ENCODE measurements at regions not wholly inside any gene's neighbourhood (a gene's known extent, or its start where the extent isn't known, plus 50 kb on each side); places are given as distances from the start of the nearest gene placed in this dataset.

DNA sequence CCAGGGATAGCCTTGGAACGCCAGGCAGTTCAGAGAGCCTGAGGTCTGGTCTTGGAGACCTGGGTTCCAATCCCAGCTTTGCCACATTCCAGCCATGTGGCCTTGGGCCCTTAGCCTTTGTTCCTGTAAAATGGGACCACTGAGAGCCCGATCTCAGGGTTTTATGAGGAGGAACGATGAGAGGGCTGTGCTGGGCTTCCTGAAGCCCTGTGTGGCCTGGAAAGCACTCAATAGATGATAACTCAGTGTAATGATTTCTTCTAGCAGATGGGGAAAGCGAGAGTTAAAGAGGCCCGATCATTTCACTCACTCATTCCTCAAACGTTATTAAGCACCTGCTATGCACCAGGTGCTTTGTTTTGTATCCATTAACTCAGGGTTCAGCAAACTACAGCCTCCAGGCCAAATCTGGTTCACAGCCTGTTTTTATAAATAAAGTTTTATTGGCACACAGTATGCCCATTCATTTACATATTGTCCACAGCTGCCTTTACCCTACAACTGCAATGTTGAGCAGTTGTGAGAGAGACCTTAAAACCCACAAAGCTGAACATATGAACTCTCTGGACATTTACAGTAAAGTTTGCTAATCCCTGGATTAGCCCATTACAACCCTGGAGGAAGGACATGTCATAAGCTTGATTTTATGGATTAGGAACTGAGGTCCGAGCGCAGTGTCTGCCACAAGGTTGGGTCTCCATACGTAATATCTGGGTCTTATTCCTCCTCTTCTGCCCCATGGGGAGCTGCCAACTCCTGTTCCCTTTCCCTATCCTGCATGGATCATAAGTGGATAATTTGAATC, 90.4 kb downstream of the CEBPB start:
- Histone ChIP-seq H3K79me2 (ENCODE audit: low read length) (no peaks in the 10 kb centered on the region), H3K9me3 (ENCODE audit: low read length) (no peaks in the 10 kb centered on the region), H3F3A (ENCODE audit: low read length, unreplicated experiment) (no peaks in the 10 kb centered on the region), H3K4me1 (ENCODE audit: insufficient read depth, low read length) (peaks cover 23% of the 10 kb centered on the region), H3K27ac (ENCODE audit: low read length) (no peak overlapping the region), H3K9ac (ENCODE audit: low read length) (no peak overlapping the region), H2AFZ (ENCODE audit: low read length) (no peak overlapping the region), H3K9me2 (replicated peaks; ENCODE audit: low read length) (no peaks in the 10 kb centered on the region), H3K36me3 (ENCODE audit: low read depth, low read length) (no peaks in the 10 kb centered on the region), H4K20me1 (ENCODE audit: low read length) (no peaks in the 10 kb centered on the region), H3K27me3 (ENCODE audit: low read length) (no peaks in the 10 kb centered on the region), H3K4me2 (ENCODE audit: low read length) (no peak overlapping the region), H3K4me3 (ENCODE audit: low read length) (no peak overlapping the region)
- DNase-seq (no peak), ATAC-seq (no peak)
- ChIA-PET CTCF (no interaction called here), POLR2A (ENCODE audit: unreplicated experiment) (no interaction called here)
- TF ChIP-seq EZH2 (IDR thresholded peaks at IDR 0.05; ENCODE audit: low read length, unreplicated experiment) (no peak), EZH2phosphoT487 (IDR thresholded peaks at IDR 0.05; ENCODE audit: borderline replicate concordance, low read length) (no peak)
- TF ChIP-seq, protein P1, sequence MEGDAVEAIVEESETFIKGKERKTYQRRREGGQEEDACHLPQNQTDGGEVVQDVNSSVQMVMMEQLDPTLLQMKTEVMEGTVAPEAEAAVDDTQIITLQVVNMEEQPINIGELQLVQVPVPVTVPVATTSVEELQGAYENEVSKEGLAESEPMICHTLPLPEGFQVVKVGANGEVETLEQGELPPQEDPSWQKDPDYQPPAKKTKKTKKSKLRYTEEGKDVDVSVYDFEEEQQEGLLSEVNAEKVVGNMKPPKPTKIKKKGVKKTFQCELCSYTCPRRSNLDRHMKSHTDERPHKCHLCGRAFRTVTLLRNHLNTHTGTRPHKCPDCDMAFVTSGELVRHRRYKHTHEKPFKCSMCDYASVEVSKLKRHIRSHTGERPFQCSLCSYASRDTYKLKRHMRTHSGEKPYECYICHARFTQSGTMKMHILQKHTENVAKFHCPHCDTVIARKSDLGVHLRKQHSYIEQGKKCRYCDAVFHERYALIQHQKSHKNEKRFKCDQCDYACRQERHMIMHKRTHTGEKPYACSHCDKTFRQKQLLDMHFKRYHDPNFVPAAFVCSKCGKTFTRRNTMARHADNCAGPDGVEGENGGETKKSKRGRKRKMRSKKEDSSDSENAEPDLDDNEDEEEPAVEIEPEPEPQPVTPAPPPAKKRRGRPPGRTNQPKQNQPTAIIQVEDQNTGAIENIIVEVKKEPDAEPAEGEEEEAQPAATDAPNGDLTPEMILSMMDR (conservative IDR thresholded peaks at IDR 0.05; ENCODE audit: low read depth, low read length): no peak
- no TSS peak for BruUV-seq (replicated peaks)
- intact Hi-C loops (cut with micrococcal nuclease): no loop called here

DNA sequence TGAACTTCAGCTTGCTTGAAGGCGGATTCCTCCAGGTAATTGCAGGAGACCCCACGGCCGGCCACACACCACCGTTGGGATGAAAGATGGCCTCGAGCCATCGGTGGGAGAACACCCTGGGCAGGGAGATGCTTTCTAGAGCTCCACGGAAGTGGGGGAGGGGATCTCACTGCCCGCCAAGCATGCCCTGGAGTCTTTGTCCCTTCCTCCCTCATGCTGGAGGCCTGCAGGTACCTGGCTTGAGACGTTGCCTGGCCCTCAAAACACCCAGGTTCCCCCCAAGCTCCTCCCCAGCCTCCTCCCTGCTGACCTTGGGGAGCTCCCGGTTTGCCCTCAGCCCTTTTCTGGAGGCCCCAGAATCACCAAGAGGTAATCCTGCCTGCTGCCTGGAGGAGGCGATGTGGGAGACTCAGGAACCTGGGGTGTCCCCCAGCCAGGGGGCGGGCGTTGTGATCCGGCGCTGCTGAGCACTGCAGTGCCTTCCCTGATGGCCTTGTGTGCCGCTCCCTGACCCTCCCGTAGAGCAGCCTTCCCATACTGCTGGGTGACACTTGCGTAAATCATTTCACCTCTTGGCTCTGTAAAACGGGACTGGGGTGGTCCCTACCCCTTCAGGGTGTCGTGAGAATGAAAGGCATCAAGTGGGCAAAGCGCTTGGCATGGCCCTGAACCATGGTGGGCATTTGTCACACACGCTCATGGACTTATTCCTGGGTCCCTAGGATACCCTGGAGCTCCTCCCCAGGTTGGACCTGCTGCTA, 91.4 kb downstream of the CEBPB start:
- intact Hi-C loops (cut with micrococcal nuclease): no loop called here
- no peak overlapping the region for H3K4me2 ChIP-seq (ENCODE audit: low read length)
- BruUV-seq (replicated peaks): no TSS peak
- TF ChIP-seq EZH2phosphoT487 (IDR thresholded peaks at IDR 0.05; ENCODE audit: borderline replicate concordance, low read length) (no peak), EZH2 (IDR thresholded peaks at IDR 0.05; ENCODE audit: low read length, unreplicated experiment) (no peak)
- TF ChIP-seq, protein P1 (conservative IDR thresholded peaks at IDR 0.05; ENCODE audit: low read depth, low read length): no peak; the same call in 1 of the 2 replicates
- no peak overlapping the region for H2AFZ ChIP-seq (ENCODE audit: low read length)
- H3K9ac ChIP-seq (ENCODE audit: low read length): no peak overlapping the region
- ATAC-seq: no peak
- no peak overlapping the region for H3K27ac ChIP-seq (ENCODE audit: low read length)
- H3K27me3 ChIP-seq (ENCODE audit: low read length): no peaks in the 10 kb centered on the region
- H3K79me2 ChIP-seq (ENCODE audit: low read length): no peaks in the 10 kb centered on the region
- H3K9me3 ChIP-seq (ENCODE audit: low read length): no peaks in the 10 kb centered on the region
- no peak for DNase-seq
- H3K9me2 ChIP-seq (replicated peaks; ENCODE audit: low read length): no peaks in the 10 kb centered on the region
- CTCF ChIA-PET: no interaction called here
- H4K20me1 ChIP-seq (ENCODE audit: low read length): no peaks in the 10 kb centered on the region
- H3K36me3 ChIP-seq (ENCODE audit: low read depth, low read length): no peaks in the 10 kb centered on the region
- H3K4me1 ChIP-seq (ENCODE audit: insufficient read depth, low read length): peaks cover 23% of the 10 kb centered on the region
- no peak overlapping the region for H3K4me3 ChIP-seq (ENCODE audit: low read length)
- POLR2A ChIA-PET (ENCODE audit: unreplicated experiment): interaction anchor here (0.7 kb wide), 1 partner anchor 145 kb away, joined by 3 read pairs; no protein-coding TSS in a partner anchor
- no peaks in the 10 kb centered on the region for H3F3A ChIP-seq (ENCODE audit: low read length, unreplicated experiment)
